ENCODE measurements at regions not wholly inside any gene's neighbourhood (a gene's known extent, or its start where the extent isn't known, plus 50 kb on each side); places are given as distances from the start of the nearest gene placed in this dataset.

DNA sequence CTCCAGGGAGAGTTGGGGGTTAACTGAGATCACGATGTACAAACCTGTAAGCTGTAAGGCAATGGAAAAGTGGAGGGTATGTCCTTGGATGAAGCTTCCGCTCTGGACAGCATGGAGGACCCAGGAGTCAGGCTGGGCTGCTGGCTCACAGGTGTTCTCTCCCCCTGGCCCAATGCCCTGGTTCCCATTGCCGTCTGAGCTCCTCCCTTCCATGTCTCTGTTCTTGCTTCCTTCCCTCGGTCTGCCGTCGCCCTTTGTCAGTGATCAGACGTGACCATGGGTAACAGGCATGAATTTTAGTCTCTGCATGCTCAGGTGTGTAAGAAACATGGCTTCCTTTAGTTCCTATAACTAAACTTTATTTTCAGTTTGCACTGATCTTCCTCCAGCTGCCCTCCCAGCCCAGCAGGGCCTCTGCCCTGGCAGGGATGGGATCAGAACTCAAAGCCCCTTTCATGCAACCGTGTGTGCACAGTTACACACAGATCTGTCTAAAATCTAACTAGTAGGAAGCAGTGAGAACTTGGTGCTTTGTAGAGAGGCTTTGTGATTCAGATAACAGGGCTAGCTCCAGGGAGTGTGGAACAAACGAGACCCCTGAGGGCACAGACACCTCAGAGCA, 51.7 kb upstream of the KCNMB1 start:
- H3K4me3 ChIP-seq (ENCODE audit: control insufficient read depth, low read depth, low read length), result no peak overlapping the region
- TF ChIP-seq CTCF (conservative IDR thresholded peaks at IDR 0.05; ENCODE audit: control insufficient read depth, insufficient read depth, low read depth, low read length), result no peak
- no peak for DNase-seq (ENCODE audit: low read depth)

DNA sequence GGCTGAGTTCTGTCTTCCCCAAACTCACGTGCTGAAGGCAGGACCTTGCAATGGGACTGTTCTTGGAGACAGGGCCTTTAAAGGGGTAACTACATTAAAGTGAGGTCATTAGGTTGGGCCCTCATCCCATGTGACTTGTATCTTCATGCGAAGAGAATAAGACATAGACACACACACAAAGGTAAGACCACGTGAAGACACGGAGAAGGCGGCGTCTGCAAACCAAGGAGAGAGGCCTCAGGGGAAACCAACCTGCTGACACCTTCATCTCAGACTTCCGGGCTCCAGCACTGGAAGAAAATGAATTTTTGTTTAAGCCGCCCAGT, 50.7 kb upstream of the KCNMB1 start:
- no peak for DNase-seq (ENCODE audit: low read depth)
- no peak overlapping the region for H3K4me3 ChIP-seq (ENCODE audit: control insufficient read depth, low read depth, low read length)
- TF ChIP-seq CTCF (conservative IDR thresholded peaks at IDR 0.05; ENCODE audit: control insufficient read depth, insufficient read depth, low read depth, low read length), result no peak

DNA sequence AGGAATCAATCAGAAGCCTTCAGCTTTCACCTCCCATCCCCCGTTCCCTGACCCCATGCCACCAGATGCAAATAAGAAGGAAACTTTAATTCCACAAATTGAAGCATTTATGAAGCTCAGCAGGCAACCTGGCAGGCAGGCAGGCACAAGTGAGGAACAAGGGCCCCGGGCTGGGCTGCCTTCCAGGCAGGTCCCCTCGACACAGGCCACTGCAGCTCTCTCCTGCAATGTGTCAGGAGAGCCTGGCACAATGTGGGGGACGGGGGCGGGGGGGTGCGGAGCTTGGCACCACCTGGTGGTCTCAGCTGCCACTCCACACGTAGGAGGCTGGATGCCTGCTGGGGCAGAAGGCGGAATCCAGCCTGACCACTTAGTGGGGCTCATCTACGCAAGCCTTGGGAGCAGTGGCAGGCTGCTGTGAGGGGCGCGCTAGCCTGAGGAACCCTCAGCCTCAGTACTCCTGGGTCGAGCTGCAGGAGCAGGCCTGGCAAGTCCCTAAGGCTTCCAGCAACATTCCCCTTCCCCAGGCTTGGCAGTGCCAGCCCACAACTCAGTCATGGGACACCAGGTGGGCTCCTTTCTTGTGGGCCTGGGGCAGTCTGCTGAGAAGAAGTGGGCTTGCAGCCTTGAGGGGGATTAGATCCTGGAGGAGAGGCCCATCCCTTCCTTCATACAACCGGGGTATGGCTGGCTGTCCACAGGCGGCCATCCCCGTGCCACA, 50.2 kb upstream of the KCNMB1 start:
- DNase-seq (ENCODE audit: low read depth), result no peak
- H3K4me3 ChIP-seq (ENCODE audit: control insufficient read depth, low read depth, low read length), result no peak overlapping the region
- no peak for TF ChIP-seq CTCF (conservative IDR thresholded peaks at IDR 0.05; ENCODE audit: control insufficient read depth, insufficient read depth, low read depth, low read length)
